T-helper 1 cell treated with Interleukin-12 subunit alpha and Interleukin-12 subunit beta and Interleukin-4 antibody, amounts not matched to agents 30 μg/mL and 1 μg/mL, for 36 hours (primary cell): ENCODE measurements at regions not wholly inside any gene's neighbourhood (a gene's known extent, or its start where the extent isn't known, plus 50 kb on each side); places are given as distances from the start of the nearest gene placed in this dataset.

ENCODE experiments used
- H3K27ac Mint-ChIP-seq: one replicate; pipeline ENCODE4 v1.8.0; 2021; ENCODE audit warnings: mild to moderate bottlenecking, mixed read lengths
- H3K27me3 Mint-ChIP-seq: one replicate; pipeline ENCODE4 v1.8.0; 2021; ENCODE audit warnings: low read depth, mixed read lengths
- H3K36me3 Mint-ChIP-seq: one replicate; pipeline ENCODE4 v1.8.0; 2021; ENCODE audit warnings: low read depth, mixed read lengths
- H3K4me1 Mint-ChIP-seq: one replicate; pipeline ENCODE4 v1.8.0; 2021; ENCODE audit warnings: low read depth, mixed read lengths
- H3K4me3 Mint-ChIP-seq: one replicate; pipeline ENCODE4 v1.8.0; 2021; ENCODE audit warnings: mild to moderate bottlenecking, moderate library complexity, mixed read lengths
- H3K9me3 Mint-ChIP-seq: one replicate; pipeline ENCODE4 v1.8.0; 2021; ENCODE audit warnings: mixed read lengths

GRCh38 chr18:62655520-62656219 is 59.7 kb upstream of the PHLPP1 start:
- no peak overlapping the region for H3K27ac Mint-ChIP-seq
- peaks cover 7% of the 10 kb centered on the region for H3K27me3 Mint-ChIP-seq

DNA sequence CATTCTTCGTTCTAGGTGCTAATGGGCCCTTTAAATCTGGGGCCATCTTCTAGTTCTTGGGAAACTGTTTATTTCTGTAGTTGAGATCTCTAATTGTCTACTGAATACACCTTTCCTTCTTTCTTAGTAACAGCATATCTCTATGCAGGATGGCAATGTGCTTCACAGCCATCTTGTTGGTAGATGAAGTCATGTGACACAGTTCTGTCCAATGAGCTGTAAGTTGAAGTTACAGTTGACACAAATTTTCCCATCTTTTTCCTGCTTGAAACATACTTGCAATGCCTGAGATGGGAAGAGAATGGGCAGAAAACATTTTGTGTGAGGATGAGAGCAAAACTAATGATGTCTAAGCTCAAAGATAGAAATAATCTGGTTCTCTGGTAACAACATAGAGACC is 57.3 kb upstream of the PHLPP1 start:
- Mint-ChIP-seq H3K36me3 (no peaks in the 10 kb centered on the region), H3K27me3 (peaks cover 5% of the 10 kb centered on the region), H3K4me1 (peaks cover 2% of the 10 kb centered on the region), H3K27ac (no peak overlapping the region), H3K4me3 (no peak overlapping the region), H3K9me3 (no peaks in the 10 kb centered on the region)

More at GRCh38 chr18:62655520-62656219, 59.7 kb upstream of the PHLPP1 start:
- no peaks in the 10 kb centered on the region for H3K9me3 Mint-ChIP-seq
- H3K4me3 Mint-ChIP-seq = no peak overlapping the region
- H3K36me3 Mint-ChIP-seq = no peaks in the 10 kb centered on the region
- H3K4me1 Mint-ChIP-seq = no peaks in the 10 kb centered on the region

- Mint-ChIP-seq H3K36me3 (no peaks in the 10 kb centered on the region), H3K4me1 (peaks cover 3% of the 10 kb centered on the region), H3K27me3 (no peaks in the 10 kb centered on the region), H3K27ac (no peak overlapping the region), H3K9me3 (no peaks in the 10 kb centered on the region), H3K4me3 (no peak overlapping the region)
These were observed 55.6 kb upstream of the PHLPP1 start for GRCh38 chr18:62659698-62660097.

DNA sequence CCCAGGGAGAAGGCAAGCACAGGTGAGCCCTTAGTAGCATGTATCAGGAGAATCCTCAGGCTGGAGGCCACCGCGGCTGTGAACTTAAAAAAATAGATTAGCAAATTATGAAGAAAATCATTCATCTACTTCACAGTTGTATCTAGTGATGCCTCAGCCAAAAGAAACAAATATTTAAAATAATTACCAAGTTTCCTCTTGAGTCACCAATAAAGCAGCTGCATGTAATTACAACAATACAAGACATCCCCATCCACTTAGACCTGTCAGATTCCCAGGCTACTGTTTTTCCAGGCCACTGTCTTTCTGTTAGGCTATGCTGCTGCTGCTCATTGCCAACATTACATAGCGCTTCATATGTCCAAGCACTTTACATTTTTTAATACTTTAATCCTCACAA is 54.6 kb upstream of the PHLPP1 start:
- Mint-ChIP-seq H3K27me3 (no peaks in the 10 kb centered on the region), H3K9me3 (no peaks in the 10 kb centered on the region), H3K36me3 (no peaks in the 10 kb centered on the region), H3K27ac (no peak overlapping the region), H3K4me3 (no peak overlapping the region), H3K4me1 (peaks cover 3% of the 10 kb centered on the region)

GRCh38 chr18:62663731-62664336 is 51.5 kb upstream of the PHLPP1 start:
- no peaks in the 10 kb centered on the region for H3K27me3 Mint-ChIP-seq
- no peaks in the 10 kb centered on the region for H3K36me3 Mint-ChIP-seq
- peaks cover 3% of the 10 kb centered on the region for H3K4me1 Mint-ChIP-seq
- no peak overlapping the region for H3K27ac Mint-ChIP-seq
- no peaks in the 10 kb centered on the region for H3K9me3 Mint-ChIP-seq
- no peak overlapping the region for H3K4me3 Mint-ChIP-seq

DNA sequence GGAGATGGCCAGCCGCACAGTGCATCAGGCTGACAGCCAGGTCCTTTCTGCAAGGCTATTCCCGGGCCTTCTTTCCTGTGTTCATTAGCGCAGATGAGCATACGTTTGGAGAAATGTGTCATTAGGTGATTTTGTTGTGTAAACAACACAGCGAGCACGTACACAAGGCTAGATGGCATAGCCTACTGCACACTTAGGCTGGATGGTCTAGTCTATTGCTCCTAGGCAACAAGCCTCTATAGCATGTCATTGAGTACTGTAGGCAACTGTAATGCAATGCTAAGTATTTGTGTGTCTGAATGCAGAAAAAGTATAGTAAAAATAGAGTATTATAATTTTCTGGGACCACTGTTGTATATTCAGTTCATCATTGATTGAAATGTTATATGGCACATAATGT is 50.9 kb upstream of the PHLPP1 start:
- H3K4me1 Mint-ChIP-seq = peaks cover 3% of the 10 kb centered on the region
- no peaks in the 10 kb centered on the region for H3K27me3 Mint-ChIP-seq
- H3K4me3 Mint-ChIP-seq = no peak overlapping the region
- H3K36me3 Mint-ChIP-seq = no peaks in the 10 kb centered on the region
- H3K27ac Mint-ChIP-seq = no peak overlapping the region
- H3K9me3 Mint-ChIP-seq = no peaks in the 10 kb centered on the region

- H3K36me3 Mint-ChIP-seq = no peaks in the 10 kb centered on the region
- peaks cover 3% of the 10 kb centered on the region for H3K4me1 Mint-ChIP-seq
- H3K27ac Mint-ChIP-seq = no peak overlapping the region
- H3K4me3 Mint-ChIP-seq = no peak overlapping the region
- no peaks in the 10 kb centered on the region for H3K9me3 Mint-ChIP-seq
- H3K27me3 Mint-ChIP-seq = no peaks in the 10 kb centered on the region
These were observed 50.2 kb upstream of the PHLPP1 start for GRCh38 chr18:62665188-62665587.
